ENCODE measurements at regions not wholly inside any gene's neighbourhood (a gene's known extent, or its start where the extent isn't known, plus 50 kb on each side); places are given as distances from the start of the nearest gene placed in this dataset.

- H3K27ac ChIP-seq (ENCODE audit: extremely low read length, insufficient read depth, low read length), result no peak overlapping the region
- no peak for FAIRE-seq
- CTCF ChIA-PET (ENCODE audit: low intra/inter-chr PET ratio, low total read pairs), result no interaction called here
- H3K9me3 ChIP-seq (ENCODE audit: low read length), result no peaks in the 10 kb centered on the region
- WGBS (ENCODE audit: low lambda C conversion rate), result 4% methylated on average over 3 of the region's 3 CpGs
- no peak overlapping the region for H2AFZ ChIP-seq (ENCODE audit: low read length)
- no peaks in the 10 kb centered on the region for H3K27me3 ChIP-seq (ENCODE audit: control insufficient read depth in 1 of 2, insufficient read depth in 2 of 2, low read length in 2 of 2)
- POLR2A ChIA-PET, result no interaction called here
- TF ChIP-seq RFX1 (IDR thresholded peaks at IDR 0.05) (no peak), SRF (IDR thresholded peaks at IDR 0.05; ENCODE audit: low read depth, low read length) (no peak), ZNF788 (CRISPR knock-in tag; IDR thresholded peaks at IDR 0.05; ENCODE audit: borderline replicate concordance) (no peak), CSRNP2 (CRISPR knock-in tag; conservative IDR thresholded peaks at IDR 0.05; ENCODE audit: low read depth) (no peak), ZNF704 (CRISPR knock-in tag; IDR thresholded peaks at IDR 0.05; ENCODE audit: borderline replicate concordance) (no peak)
- intact Hi-C loops (cut with micrococcal nuclease; ENCODE audit: unreplicated experiment), result no loop called here
- no peak for DNase-seq (ENCODE audit: low spot score)
- ATAC-seq, result no peak
- BruUV-seq (replicated peaks), result no TSS peak
- H3K4me1 ChIP-seq (ENCODE audit: insufficient read depth, low read length), result no peaks in the 10 kb centered on the region
- no peak overlapping the region for H3K4me2 ChIP-seq (ENCODE audit: low read depth, low read length)
- H3K79me2 ChIP-seq (ENCODE audit: insufficient read depth, low read length), result no peaks in the 10 kb centered on the region
- H3K4me3 ChIP-seq (replicated peaks in 1 of 3; ENCODE audit: insufficient read depth in 1 of 3, low read depth in 2 of 3, low read length in 3 of 3), result no peak overlapping the region
- no peak overlapping the region for H3K9ac ChIP-seq (ENCODE audit: insufficient read depth, low read depth, low read length)
- H3K36me3 ChIP-seq (replicated peaks in 1 of 2; ENCODE audit: control insufficient read depth in 1 of 2, insufficient read depth in 2 of 2, low read length in 2 of 2), result no peaks in the 10 kb centered on the region
- H4K20me1 ChIP-seq (ENCODE audit: insufficient read depth, low read length), result no peaks in the 10 kb centered on the region
- in situ Hi-C loops (cut with HindIII; ENCODE audit: extremely low pct_ligation_motif_present, low pct_unique_long_range_greater_than_20kb), result no loop called here
Measured at GRCh38 chr2:67686254-67686653, 289.1 kb downstream of the ETAA1 start.

GRCh38 chr2:67689186-67689585 is 292.1 kb downstream of the ETAA1 start:
- CTCF ChIA-PET (ENCODE audit: low intra/inter-chr PET ratio, low total read pairs), result no interaction called here
- TF ChIP-seq E2F1 (CRISPR knock-in tag; IDR thresholded peaks at IDR 0.05) (no peak), ZNF710 (CRISPR knock-in tag; IDR thresholded peaks at IDR 0.05; ENCODE audit: borderline replicate concordance) (no peak), HMGA1 (CRISPR knock-in tag; conservative IDR thresholded peaks at IDR 0.05) (no peak), ZSCAN30 (CRISPR knock-in tag; IDR thresholded peaks at IDR 0.05) (no peak), DMTF1 (CRISPR knock-in tag; IDR thresholded peaks at IDR 0.05) (no peak), ZNF768 (CRISPR knock-in tag; IDR thresholded peaks at IDR 0.05) (no peak)

More at GRCh38 chr2:67689186-67689585, 292.1 kb downstream of the ETAA1 start:
- no peaks in the 10 kb centered on the region for H3K79me2 ChIP-seq (ENCODE audit: insufficient read depth, low read length)
- no peak for FAIRE-seq
- no peak overlapping the region for H3K27ac ChIP-seq (ENCODE audit: extremely low read length, insufficient read depth, low read length)
- no peak for DNase-seq (ENCODE audit: low spot score)
- no peaks in the 10 kb centered on the region for H3K4me1 ChIP-seq (ENCODE audit: insufficient read depth, low read length)
- WGBS (ENCODE audit: low lambda C conversion rate), result 25% methylated on average over 3 of the region's 3 CpGs
- POLR2A ChIA-PET, result no interaction called here
- no peak overlapping the region for H2AFZ ChIP-seq (ENCODE audit: low read length)
- H3K27me3 ChIP-seq (ENCODE audit: control insufficient read depth in 1 of 2, insufficient read depth in 2 of 2, low read length in 2 of 2), result no peaks in the 10 kb centered on the region
- H3K36me3 ChIP-seq (replicated peaks in 1 of 2; ENCODE audit: control insufficient read depth in 1 of 2, insufficient read depth in 2 of 2, low read length in 2 of 2), result no peaks in the 10 kb centered on the region
- H3K9me3 ChIP-seq (ENCODE audit: low read length), result no peaks in the 10 kb centered on the region
- H4K20me1 ChIP-seq (ENCODE audit: insufficient read depth, low read length), result no peaks in the 10 kb centered on the region
- BruUV-seq (replicated peaks), result no TSS peak
- intact Hi-C loops (cut with micrococcal nuclease; ENCODE audit: unreplicated experiment), result no loop called here
- H3K9ac ChIP-seq (ENCODE audit: insufficient read depth, low read depth, low read length), result no peak overlapping the region
- H3K4me2 ChIP-seq (ENCODE audit: low read depth, low read length), result no peak overlapping the region
- H3K4me3 ChIP-seq (replicated peaks in 1 of 3; ENCODE audit: insufficient read depth in 1 of 3, low read depth in 2 of 3, low read length in 3 of 3), result no peak overlapping the region
- in situ Hi-C loops (cut with HindIII; ENCODE audit: extremely low pct_ligation_motif_present, low pct_unique_long_range_greater_than_20kb), result no loop called here
- ATAC-seq, result no peak
